ENCODE measurements at regions not wholly inside any gene's neighbourhood (a gene's known extent, or its start where the extent isn't known, plus 50 kb on each side); places are given as distances from the start of the nearest gene placed in this dataset.

DNA sequence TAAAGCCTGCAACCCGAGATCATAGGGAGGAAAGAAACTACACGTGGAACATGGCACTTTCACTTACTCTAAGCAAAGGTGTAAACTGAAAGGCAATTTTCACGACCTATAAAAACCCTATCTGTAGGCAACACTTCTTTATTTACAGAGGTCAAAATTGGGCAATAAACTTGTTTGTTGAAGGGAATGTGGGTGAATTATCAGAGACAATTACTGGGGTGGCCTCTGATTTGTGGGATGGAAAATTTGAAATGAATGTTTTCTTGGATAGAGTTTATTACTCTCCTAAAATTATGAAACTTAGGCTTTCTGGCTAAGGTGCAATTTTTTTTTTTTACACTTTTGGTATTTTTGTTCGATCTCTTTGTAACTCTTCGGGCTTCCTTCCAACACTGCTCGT lies 734.1 kb upstream of the TENM3 start:
- no peaks in the 10 kb centered on the region for H3K27me3 ChIP-seq (replicated peaks; ENCODE audit: insufficient read depth, low read length)
- H3K4me3 ChIP-seq (ENCODE audit: low read length), result no peak overlapping the region
- no peak overlapping the region for H3K27ac ChIP-seq (ENCODE audit: low read length)
- no peak for DNase-seq
- H3K4me1 ChIP-seq (ENCODE audit: low read length), result no peaks in the 10 kb centered on the region
- no peak overlapping the region for H3K9ac ChIP-seq (ENCODE audit: low read length)
- no peak overlapping the region for H2AFZ ChIP-seq (ENCODE audit: low read length)
- TF ChIP-seq EZH2 (optimal IDR thresholded peaks at IDR 0.05; ENCODE audit: low read depth, low read length), result no peak
- TF ChIP-seq CTCF (IDR thresholded peaks at IDR 0.05; ENCODE audit: low read length), result no peak
- no peak for TF ChIP-seq EZH2phosphoT487 (IDR thresholded peaks at IDR 0.05; ENCODE audit: low read length)
- no peaks in the 10 kb centered on the region for H3K9me3 ChIP-seq (replicated peaks; ENCODE audit: insufficient read depth, low read length)
- no peaks in the 10 kb centered on the region for H4K20me1 ChIP-seq (ENCODE audit: insufficient read depth, low read length)
- no peaks in the 10 kb centered on the region for H3F3A ChIP-seq (ENCODE audit: insufficient read depth, low read length)
- no peak overlapping the region for H3K4me2 ChIP-seq (ENCODE audit: low read depth, low read length)
- no peaks in the 10 kb centered on the region for H3K79me2 ChIP-seq (ENCODE audit: low read length)
- H3K36me3 ChIP-seq (replicated peaks; ENCODE audit: insufficient read depth, low read length), result no peaks in the 10 kb centered on the region
- H3K9me2 ChIP-seq (replicated peaks; ENCODE audit: insufficient read depth, low read length), result no peaks in the 10 kb centered on the region

- Histone ChIP-seq H3K9ac (ENCODE audit: low read length) (no peak overlapping the region), H4K20me1 (ENCODE audit: insufficient read depth, low read length) (no peaks in the 10 kb centered on the region), H3K4me2 (ENCODE audit: low read depth, low read length) (no peak overlapping the region), H3K36me3 (replicated peaks; ENCODE audit: insufficient read depth, low read length) (no peaks in the 10 kb centered on the region), H3F3A (ENCODE audit: insufficient read depth, low read length) (no peaks in the 10 kb centered on the region), H3K27me3 (replicated peaks; ENCODE audit: insufficient read depth, low read length) (no peaks in the 10 kb centered on the region), H3K9me3 (replicated peaks; ENCODE audit: insufficient read depth, low read length) (no peaks in the 10 kb centered on the region), H3K27ac (ENCODE audit: low read length) (no peak overlapping the region), H3K4me3 (ENCODE audit: low read length) (no peak overlapping the region), H3K9me2 (replicated peaks; ENCODE audit: insufficient read depth, low read length) (no peaks in the 10 kb centered on the region), H3K4me1 (ENCODE audit: low read length) (no peaks in the 10 kb centered on the region), H3K79me2 (ENCODE audit: low read length) (no peaks in the 10 kb centered on the region), H2AFZ (ENCODE audit: low read length) (no peak overlapping the region)
- no peak for DNase-seq
- no peak for TF ChIP-seq EZH2 (optimal IDR thresholded peaks at IDR 0.05; ENCODE audit: low read depth, low read length)
- no peak for TF ChIP-seq EZH2phosphoT487 (IDR thresholded peaks at IDR 0.05; ENCODE audit: low read length)
- no peak for TF ChIP-seq CTCF (IDR thresholded peaks at IDR 0.05; ENCODE audit: low read length)
These were observed 725.7 kb upstream of the TENM3 start for GRCh38 chr4:181517491-181517890.

DNA sequence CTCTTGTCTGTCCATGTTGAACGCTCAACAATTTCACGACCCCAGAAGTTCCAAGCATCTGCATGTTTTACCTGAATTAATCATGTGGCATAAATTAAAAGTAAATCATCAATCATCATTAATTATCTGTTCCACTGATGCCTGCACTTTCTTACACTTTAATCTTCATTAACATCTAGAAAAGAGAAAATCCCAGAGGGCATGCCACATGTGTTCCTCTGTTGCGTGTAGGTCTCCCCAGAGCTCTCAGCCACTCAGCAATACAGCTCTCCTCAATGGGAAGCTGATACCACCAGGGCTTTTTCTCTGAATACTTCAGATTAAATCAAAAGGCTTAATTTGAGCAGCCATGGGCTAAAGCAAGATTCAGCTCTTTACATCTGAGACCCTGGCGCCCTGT lies 722.4 kb upstream of the TENM3 start:
- no peak for TF ChIP-seq CTCF (IDR thresholded peaks at IDR 0.05; ENCODE audit: low read length)
- TF ChIP-seq EZH2 (optimal IDR thresholded peaks at IDR 0.05; ENCODE audit: low read depth, low read length), result no peak
- no peak for TF ChIP-seq EZH2phosphoT487 (IDR thresholded peaks at IDR 0.05; ENCODE audit: low read length)
- Histone ChIP-seq H3K36me3 (replicated peaks; ENCODE audit: insufficient read depth, low read length) (no peaks in the 10 kb centered on the region), H3K9me3 (replicated peaks; ENCODE audit: insufficient read depth, low read length) (no peaks in the 10 kb centered on the region), H3K9me2 (replicated peaks; ENCODE audit: insufficient read depth, low read length) (no peaks in the 10 kb centered on the region), H3K9ac (ENCODE audit: low read length) (no peak overlapping the region), H3K4me3 (ENCODE audit: low read length) (no peak overlapping the region), H2AFZ (ENCODE audit: low read length) (no peak overlapping the region), H3K79me2 (ENCODE audit: low read length) (no peaks in the 10 kb centered on the region), H3F3A (ENCODE audit: insufficient read depth, low read length) (no peaks in the 10 kb centered on the region), H4K20me1 (ENCODE audit: insufficient read depth, low read length) (no peaks in the 10 kb centered on the region), H3K27ac (ENCODE audit: low read length) (no peak overlapping the region), H3K27me3 (replicated peaks; ENCODE audit: insufficient read depth, low read length) (no peaks in the 10 kb centered on the region), H3K4me1 (ENCODE audit: low read length) (no peaks in the 10 kb centered on the region), H3K4me2 (ENCODE audit: low read depth, low read length) (no peak overlapping the region)
- DNase-seq, result no peak

All from MM.1S (cell line).